BLaER1 treated with 17β-estradiol and CSF1 and Interleukin-3, amounts not matched to agents 10 nM and 100 nM (cell line): ENCODE measurements at regions not wholly inside any gene's neighbourhood (a gene's known extent, or its start where the extent isn't known, plus 50 kb on each side); places are given as distances from the start of the nearest gene placed in this dataset.
A peak's percentile ranks its signal among the peaks of the same experiment; 100 is the strongest.

ENCODE experiments used
- H3K27ac ChIP-seq, 11 experiments: shearing (Covaris generic); formaldehyde crosslinking; 2 replicates each; pipeline ENCODE4 v1.8.1; 2022
- H3K27me3 ChIP-seq, 11 experiments: shearing (Covaris generic); formaldehyde crosslinking; 2 replicates each; pipeline ENCODE4 v1.8.1; 2022
- H3K36me3 ChIP-seq, 11 experiments: shearing (Covaris generic); formaldehyde crosslinking; 2 replicates each; pipeline ENCODE4 v1.8.1; 2022
- H3K4me1 ChIP-seq, 10 experiments: shearing (Covaris generic); formaldehyde crosslinking; 2 replicates each; pipeline ENCODE4 v1.8.1; 2022
- H3K4me2 ChIP-seq, 11 experiments: shearing (Covaris generic); formaldehyde crosslinking; 2 replicates each; pipeline ENCODE4 v1.8.1; 2022
- H3K4me3 ChIP-seq, 10 experiments: shearing (Covaris generic); formaldehyde crosslinking; 2 replicates each; pipeline ENCODE4 v1.8.1; 2022
- H3K9ac ChIP-seq, 11 experiments: shearing (Covaris generic); formaldehyde crosslinking; 2 replicates each; pipeline ENCODE4 v1.8.1; 2022
- H3K9me3 ChIP-seq, 11 experiments: shearing (Covaris generic); formaldehyde crosslinking; replicated peaks in 1 of 11; 2 replicates each; pipeline ENCODE4 v1.8.1; 2022
- H4K20me1 ChIP-seq, 11 experiments: shearing (Covaris generic); formaldehyde crosslinking; 2 replicates each; pipeline ENCODE4 v1.8.1; 2022
- Cebpa-rat ChIP-seq, 11 experiments: shearing (Covaris generic); IDR thresholded peaks; 2 replicates each; pipeline ENCODE4 v1.8.1; 2022

DNA sequence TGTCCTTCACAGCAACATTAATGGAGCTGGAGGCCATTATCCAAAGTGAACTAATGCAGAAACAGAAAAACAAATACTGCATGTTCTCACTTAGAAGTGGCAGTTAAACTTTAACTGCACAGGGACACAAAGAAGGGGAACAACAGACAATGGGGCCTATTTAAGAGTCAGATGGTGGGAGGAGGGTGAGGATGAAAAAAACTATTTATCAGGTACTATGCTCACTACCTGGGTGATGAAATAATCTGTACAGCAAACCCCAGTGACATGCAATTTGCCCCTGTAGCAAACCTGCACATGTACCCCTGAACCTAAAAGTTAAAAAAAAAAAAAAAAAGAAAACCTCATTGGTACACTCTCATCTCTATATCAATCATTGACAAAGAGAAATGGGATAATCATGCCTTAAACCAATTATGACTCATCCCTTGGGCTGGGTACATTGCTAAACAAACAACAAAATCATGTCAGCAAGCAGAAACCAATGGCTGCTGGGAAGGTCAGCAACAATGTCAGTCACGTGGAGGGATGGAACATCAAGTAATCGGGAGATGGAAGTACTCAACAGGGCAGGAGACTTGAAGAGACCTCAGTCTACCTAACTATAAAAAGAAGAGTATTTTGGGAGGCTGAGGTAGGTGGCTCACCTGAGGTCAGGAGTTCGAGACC is 479.2 kb downstream of the RMST start:
- H3K9ac ChIP-seq, result no peak overlapping the region
- no peaks in the 10 kb centered on the region for H3K36me3 ChIP-seq
- no peaks in the 10 kb centered on the region for H3K4me1 ChIP-seq
- no peaks in the 10 kb centered on the region for H3K27me3 ChIP-seq
- no peak overlapping the region for H3K4me3 ChIP-seq
- H3K27ac ChIP-seq, result no peak overlapping the region
- H4K20me1 ChIP-seq, result no peaks in the 10 kb centered on the region
- TF ChIP-seq Cebpa-rat (IDR thresholded peaks at IDR 0.05), result no peak
- H3K9me3 ChIP-seq, result peaks cover 0 to 9% (median 6%) of the 10 kb centered on the region in 11 experiments; a peak in 7 of 22 replicates
- H3K4me2 ChIP-seq, result no peak overlapping the region

DNA sequence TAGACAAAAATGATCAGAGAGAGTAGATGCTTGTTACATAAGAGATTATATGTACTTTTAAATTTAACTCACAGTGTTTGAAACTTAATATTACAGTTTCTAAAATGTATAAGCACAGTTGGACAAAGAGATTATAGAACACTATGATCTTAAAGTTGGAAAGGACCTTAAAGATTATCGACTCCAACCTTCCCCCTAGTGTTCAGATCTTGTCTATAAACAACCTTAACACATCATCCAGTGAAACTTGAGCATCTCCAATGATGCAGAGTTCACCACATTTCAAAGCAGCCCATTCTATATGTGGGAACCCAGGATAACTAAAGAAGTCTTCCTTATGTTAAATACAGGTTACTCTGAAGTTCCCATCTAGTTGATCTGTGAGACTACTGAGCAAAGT is 480.8 kb downstream of the RMST start:
- Histone ChIP-seq H3K9ac (no peak overlapping the region), H3K36me3 (no peaks in the 10 kb centered on the region), H4K20me1 (no peaks in the 10 kb centered on the region), H3K27me3 (no peaks in the 10 kb centered on the region), H3K4me3 (no peak overlapping the region), H3K4me2 (no peak overlapping the region), H3K4me1 (no peaks in the 10 kb centered on the region), H3K27ac (no peak overlapping the region), H3K9me3 (peaks cover 0 to 19% (median 9%) of the 10 kb centered on the region in 11 experiments; a peak in 10 of 22 replicates)
- TF ChIP-seq Cebpa-rat (IDR thresholded peaks at IDR 0.05), result no peak

DNA sequence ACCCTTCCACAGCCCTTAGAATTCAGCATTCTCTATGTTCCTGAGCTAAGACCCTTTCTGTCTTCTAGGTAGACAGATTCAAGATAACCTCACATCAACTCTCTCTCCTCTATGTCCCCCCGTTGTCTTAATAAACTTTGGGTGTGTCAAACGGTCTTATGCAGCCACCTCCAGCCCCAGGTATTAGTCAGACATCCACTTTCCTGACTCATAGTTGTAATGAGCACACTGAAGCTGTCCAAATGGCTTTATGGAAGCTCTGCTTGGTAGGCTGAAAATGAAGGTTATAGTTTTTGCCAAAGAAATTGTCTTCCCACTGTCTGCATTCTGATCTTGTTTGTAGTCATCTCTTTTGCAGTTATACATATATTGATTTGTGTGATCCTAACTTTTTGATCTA is 482.0 kb downstream of the RMST start:
- no peak overlapping the region for H3K4me3 ChIP-seq
- TF ChIP-seq Cebpa-rat (IDR thresholded peaks at IDR 0.05), result no peak
- peaks cover 4 to 22% (median 12%) of the 10 kb centered on the region in 11 experiments; a peak in 10 of 22 replicates for H3K9me3 ChIP-seq
- no peaks in the 10 kb centered on the region for H4K20me1 ChIP-seq
- no peak overlapping the region for H3K27ac ChIP-seq
- H3K4me1 ChIP-seq, result no peaks in the 10 kb centered on the region
- no peaks in the 10 kb centered on the region for H3K27me3 ChIP-seq
- no peaks in the 10 kb centered on the region for H3K36me3 ChIP-seq
- no peak overlapping the region for H3K9ac ChIP-seq
- no peak overlapping the region for H3K4me2 ChIP-seq

DNA sequence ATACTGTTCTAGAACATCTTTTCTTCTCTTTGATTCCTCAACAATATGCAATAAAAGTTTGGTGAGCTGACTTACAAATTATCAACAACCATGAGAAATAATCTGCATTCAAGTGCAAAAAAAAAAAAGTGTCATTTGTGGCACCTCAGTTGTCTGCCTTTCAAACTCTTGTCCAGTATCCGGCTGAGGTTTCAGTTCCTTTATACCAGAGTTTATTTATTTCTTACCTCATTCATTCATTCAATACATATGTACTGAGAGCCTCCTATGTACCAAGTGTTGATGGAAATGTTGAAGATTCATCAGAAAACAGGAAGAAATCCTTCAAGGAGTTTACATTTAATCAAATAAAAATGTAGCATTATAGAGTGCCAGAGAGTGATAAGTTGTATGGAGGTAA is 484.1 kb downstream of the RMST start:
- Histone ChIP-seq H3K4me3 (no peak overlapping the region), H3K27ac (no peak overlapping the region), H3K36me3 (no peaks in the 10 kb centered on the region), H3K27me3 (no peaks in the 10 kb centered on the region), H4K20me1 (no peaks in the 10 kb centered on the region), H3K4me1 (no peaks in the 10 kb centered on the region), H3K9ac (no peak overlapping the region), H3K4me2 (no peak overlapping the region), H3K9me3 (peaks cover 3 to 17% (median 9%) of the 10 kb centered on the region in 11 experiments; a peak in 10 of 22 replicates)
- TF ChIP-seq Cebpa-rat (IDR thresholded peaks at IDR 0.05), result no peak

DNA sequence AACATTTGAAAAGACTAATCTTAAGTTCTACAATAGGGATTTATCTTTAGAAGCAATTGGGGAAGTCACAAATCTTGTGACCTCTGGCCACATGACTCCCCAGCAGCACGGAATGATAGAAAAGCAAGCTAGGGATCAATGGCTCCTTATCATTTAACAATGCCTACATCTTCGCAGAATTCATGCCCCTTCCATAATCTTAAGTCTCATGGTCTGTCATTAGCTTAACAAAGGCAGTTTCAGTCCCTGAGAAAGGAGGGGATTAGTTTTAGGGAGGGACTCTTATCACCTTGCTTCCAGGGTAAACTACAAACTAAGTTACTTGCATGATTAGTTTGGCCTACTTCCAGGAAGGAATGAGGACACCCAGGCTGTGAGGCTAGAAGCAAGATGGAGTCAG is 486.0 kb downstream of the RMST start:
- Histone ChIP-seq H3K4me3 (no peak overlapping the region), H3K27ac (no peak overlapping the region), H4K20me1 (no peaks in the 10 kb centered on the region), H3K9me3 (peaks cover 0 to 14% (median 7%) of the 10 kb centered on the region in 11 experiments; a peak in 8 of 22 replicates), H3K4me2 (0 out of 22 replicates have a peak overlapping the region, but pooled peaks of 1 of the 11 experiments have one; percentile 4), H3K27me3 (no peaks in the 10 kb centered on the region), H3K36me3 (no peaks in the 10 kb centered on the region), H3K4me1 (no peaks in the 10 kb centered on the region), H3K9ac (no peak overlapping the region)
- no peak for TF ChIP-seq Cebpa-rat (IDR thresholded peaks at IDR 0.05)

DNA sequence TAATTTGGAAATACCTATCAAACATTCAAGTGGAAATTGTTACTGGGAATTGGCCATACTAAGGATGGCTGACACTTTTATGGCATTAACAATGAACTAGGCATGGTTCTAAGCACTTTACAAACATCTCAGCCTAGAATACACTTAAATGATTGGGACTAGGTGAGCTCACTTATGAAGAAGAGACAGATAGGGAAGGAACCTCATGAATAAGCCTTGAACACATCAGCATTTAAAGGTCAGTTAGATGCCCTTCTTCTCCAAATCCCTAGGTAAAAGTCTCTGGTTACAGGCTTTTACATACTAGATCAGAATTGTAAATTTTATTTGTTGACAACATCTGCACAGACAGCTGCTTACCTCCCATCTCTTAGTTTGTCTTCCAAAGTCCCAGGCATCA is 488.6 kb downstream of the RMST start:
- no peaks in the 10 kb centered on the region for H3K27me3 ChIP-seq
- H3K9ac ChIP-seq, result no peak overlapping the region
- no peak overlapping the region for H3K4me3 ChIP-seq
- H3K4me2 ChIP-seq, result no peak overlapping the region
- no peak for TF ChIP-seq Cebpa-rat (IDR thresholded peaks at IDR 0.05)
- peaks cover 0 to 18% (median 9%) of the 10 kb centered on the region in 11 experiments; a peak in 10 of 22 replicates for H3K9me3 ChIP-seq
- H3K27ac ChIP-seq, result no peak overlapping the region
- H3K36me3 ChIP-seq, result no peaks in the 10 kb centered on the region
- H3K4me1 ChIP-seq, result no peaks in the 10 kb centered on the region
- H4K20me1 ChIP-seq, result no peaks in the 10 kb centered on the region

DNA sequence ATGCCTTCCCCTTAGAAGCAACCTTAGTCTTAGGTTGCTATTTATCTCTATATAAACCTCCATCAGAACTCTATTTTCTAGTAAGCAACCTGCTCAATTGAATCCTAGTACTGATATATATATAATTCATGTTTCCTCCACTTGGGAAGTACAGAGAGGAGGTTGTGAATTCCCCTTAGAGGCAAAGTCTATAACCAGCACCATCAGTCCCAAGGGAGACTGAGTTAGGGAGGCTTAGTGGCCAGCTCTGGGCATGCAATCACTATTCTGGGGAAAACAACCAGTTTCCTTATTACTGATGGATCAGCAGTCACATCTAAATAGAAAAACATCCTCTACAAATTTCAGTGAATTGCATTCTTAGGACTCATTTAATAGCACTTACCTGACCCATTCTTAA is 489.1 kb downstream of the RMST start:
- H3K27me3 ChIP-seq, result no peaks in the 10 kb centered on the region
- no peaks in the 10 kb centered on the region for H3K4me1 ChIP-seq
- no peak overlapping the region for H3K4me2 ChIP-seq
- no peak overlapping the region for H3K27ac ChIP-seq
- H3K4me3 ChIP-seq, result no peak overlapping the region
- TF ChIP-seq Cebpa-rat (IDR thresholded peaks at IDR 0.05), result no peak
- no peaks in the 10 kb centered on the region for H4K20me1 ChIP-seq
- no peak overlapping the region for H3K9ac ChIP-seq
- H3K9me3 ChIP-seq, result peaks cover 0 to 23% (median 10%) of the 10 kb centered on the region in 11 experiments; a peak in 15 of 22 replicates
- no peaks in the 10 kb centered on the region for H3K36me3 ChIP-seq

DNA sequence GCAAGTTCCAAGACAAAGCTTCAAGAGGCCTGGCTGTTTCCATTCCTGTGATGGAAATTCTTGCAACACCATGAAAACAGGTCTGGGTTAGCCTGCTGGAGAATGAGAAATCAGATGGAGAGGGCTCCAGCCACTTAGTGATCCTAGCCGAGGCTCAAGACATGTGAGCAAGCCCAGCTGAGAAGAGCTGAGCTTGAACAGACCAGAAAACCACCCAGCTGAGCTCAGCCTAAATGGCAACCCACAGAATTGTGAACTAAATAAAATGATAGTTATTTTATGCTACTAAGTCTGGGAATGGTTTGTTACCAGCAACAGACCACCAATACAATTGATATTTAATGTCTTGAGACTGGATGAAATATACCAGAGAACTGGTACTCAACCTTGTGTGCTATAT is 494.5 kb downstream of the RMST start:
- Histone ChIP-seq H3K9me3 (peaks cover 10 to 28% (median 18%) of the 10 kb centered on the region in 11 experiments), H3K4me3 (no peak overlapping the region), H3K27ac (no peak overlapping the region), H3K4me2 (no peak overlapping the region), H3K4me1 (no peaks in the 10 kb centered on the region), H3K36me3 (no peaks in the 10 kb centered on the region), H3K9ac (no peak overlapping the region), H3K27me3 (no peaks in the 10 kb centered on the region), H4K20me1 (no peaks in the 10 kb centered on the region)
- no peak for TF ChIP-seq Cebpa-rat (IDR thresholded peaks at IDR 0.05)

DNA sequence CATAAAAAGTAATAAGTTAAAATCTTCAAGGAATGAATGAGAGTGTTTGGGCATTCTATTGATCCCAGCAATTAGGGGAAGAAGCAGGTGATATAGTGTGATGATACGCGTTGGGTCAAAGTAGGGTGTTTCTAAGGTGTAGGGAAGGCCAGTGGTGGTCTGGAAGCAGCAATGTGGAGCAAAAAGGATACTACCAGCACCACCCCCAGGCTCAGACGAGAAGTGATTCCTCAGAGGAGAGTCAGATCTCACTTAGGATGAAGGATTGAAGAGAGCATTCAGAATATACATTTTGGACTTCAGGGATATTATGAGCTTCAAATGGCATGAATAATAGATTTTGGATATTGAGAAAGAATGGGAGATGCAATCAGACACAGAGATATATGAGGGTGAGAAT is 497.6 kb downstream of the RMST start:
- TF ChIP-seq Cebpa-rat (IDR thresholded peaks at IDR 0.05), result no peak
- Histone ChIP-seq H3K27me3 (no peaks in the 10 kb centered on the region), H3K9me3 (peaks cover 10 to 28% (median 18%) of the 10 kb centered on the region in 11 experiments), H3K4me2 (no peak overlapping the region), H4K20me1 (no peaks in the 10 kb centered on the region), H3K27ac (no peak overlapping the region), H3K9ac (no peak overlapping the region), H3K4me3 (no peak overlapping the region), H3K4me1 (no peaks in the 10 kb centered on the region), H3K36me3 (no peaks in the 10 kb centered on the region)
